RKO (cell line): ENCODE measurements at regions not wholly inside any gene's neighbourhood (a gene's known extent, or its start where the extent isn't known, plus 50 kb on each side); places are given as distances from the start of the nearest gene placed in this dataset.

Experiments
- DNase-seq: peaks from one replicate; pipeline ENCODE4 v3.0.0-alpha.2; 2016; ENCODE audit warnings: low spot score

DNA sequence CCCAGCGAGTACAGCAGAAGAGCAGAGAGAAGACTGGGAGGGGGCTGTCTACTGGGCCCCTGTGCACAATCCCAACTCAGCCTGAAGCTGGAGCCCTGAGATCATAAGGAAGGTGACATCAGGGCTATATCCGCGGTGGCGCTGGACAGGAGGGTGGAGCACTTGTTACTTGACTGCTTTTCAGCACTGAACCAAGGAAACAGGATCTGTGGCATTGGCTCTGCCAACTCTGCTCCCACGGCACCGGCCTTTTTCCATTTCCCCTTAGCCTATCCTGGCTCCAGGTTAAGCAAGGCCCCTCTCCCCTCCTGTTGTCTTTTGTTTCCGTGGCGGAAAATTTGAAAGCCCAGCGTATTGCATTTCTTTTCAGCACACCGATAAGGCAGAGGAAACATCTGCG, 125.0 kb upstream of the IRX3 start:
- DNase-seq = no peak

DNA sequence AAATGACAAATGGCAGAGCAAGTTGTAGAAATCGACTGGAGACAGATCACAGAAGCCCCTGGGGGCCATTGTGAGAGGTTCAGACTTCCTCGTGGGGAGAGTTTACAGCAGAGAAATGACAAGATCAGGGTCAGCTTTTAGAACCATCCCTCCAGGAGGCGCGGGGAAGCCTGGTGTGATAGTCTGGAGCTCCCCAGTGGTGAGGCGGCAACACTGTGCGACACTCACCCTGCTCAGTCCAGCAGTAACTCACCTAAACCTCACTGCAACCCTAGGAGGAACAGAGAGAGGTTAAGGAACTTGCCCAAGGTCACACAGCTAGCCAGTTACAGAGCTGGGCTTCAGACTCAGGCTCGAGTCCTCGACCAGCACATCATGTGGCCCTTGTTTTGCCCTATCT, 123.4 kb upstream of the IRX3 start:
- DNase-seq = no peak

DNA sequence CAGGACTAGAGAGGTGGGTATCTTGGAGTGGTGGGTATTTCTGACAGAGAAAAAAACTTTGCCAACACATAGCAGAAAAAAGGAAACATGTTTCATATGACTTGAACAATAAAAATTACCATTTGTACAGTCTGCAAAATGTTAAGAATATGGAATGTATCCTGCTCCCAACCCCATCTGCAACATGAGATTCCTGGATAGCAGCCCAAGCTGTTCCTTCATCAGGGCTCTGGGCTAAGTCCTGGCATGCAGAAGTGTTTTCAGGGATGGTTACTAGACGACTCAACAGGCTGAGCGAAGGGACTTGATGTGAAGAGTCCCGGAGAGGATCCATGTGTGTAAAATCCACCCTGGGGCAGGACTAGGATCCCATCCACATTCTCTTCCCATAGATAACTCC, 121.0 kb upstream of the IRX3 start:
- DNase-seq = no peak

DNA sequence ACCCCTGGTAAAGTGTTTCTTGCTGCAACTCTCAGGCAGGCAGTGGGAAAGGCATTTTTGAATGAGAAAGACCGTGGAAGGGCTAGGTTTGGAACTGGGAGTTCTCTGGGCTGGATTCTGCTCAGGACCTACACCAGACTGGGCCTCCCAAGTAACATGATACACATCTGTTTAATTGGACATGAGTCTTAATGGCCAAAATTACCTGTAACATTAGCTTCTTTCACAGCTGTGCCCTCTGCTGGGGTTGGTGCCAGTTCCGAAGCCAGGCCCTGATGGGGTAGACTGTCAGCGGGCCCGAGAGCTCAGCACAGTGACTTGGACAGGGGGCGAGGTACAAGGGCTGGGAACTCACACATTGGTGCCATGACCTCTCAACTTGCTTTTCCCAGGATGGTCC, 118.9 kb upstream of the IRX3 start:
- DNase-seq = no peak

DNA sequence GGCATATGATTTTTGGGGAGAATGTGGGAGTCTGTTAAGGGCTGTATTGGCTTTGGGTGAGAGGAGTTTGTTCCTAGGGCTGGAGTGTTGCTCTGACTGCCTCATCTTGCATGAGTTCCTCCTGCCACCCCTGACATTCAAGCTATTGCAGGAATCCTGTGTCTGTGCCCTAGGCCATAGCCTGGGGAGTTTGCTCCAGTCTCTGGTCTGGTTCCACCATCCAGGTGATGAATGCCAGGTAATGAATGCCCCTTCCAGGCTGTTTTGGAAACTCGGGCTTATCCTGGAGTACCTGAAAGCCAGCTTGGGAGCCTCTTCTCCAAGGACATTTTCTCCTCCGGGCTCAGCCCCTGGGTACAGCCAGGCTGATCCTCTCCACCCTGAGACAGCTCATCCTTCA, 117.0 kb upstream of the IRX3 start:
- DNase-seq = no peak

DNA sequence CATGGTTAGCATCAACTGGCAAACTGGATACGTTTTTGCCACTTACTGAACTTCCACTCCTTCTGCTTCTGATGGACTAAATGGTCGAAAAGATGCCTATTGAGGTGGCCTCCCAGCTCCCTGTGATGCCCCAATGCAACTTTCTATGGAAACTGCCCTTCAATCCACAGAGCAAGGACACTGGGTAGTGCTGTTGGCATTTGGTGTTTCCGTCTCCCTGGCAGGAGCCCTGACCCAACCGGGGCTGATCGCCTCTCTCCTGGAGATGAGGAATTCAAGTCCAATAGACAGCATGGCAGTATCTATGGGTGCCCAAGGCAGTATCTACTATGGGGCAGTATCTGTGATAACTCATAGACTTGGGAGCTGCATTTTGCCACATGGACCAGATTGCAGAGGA, 116.3 kb upstream of the IRX3 start:
- DNase-seq = no peak

DNA sequence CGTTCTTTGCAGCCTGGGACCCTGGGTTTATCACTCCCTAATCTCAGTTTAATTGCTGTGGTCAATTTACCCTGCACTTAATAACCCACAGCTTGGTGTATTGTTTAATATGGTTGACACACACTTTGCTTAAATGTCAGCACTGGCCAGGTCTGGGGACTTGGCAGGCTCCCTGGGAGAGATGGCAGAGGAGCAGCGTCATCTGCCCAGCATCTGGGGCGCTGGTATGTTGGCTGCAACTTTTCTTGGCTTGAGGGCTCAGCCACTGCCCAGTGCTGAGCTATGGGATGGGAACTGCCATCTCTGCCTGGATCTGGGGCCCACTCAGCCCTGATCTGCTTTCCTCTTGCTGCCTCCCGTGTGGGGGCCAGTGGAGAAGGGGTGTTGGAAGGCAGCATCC, 115.7 kb upstream of the IRX3 start:
- no peak for DNase-seq

DNA sequence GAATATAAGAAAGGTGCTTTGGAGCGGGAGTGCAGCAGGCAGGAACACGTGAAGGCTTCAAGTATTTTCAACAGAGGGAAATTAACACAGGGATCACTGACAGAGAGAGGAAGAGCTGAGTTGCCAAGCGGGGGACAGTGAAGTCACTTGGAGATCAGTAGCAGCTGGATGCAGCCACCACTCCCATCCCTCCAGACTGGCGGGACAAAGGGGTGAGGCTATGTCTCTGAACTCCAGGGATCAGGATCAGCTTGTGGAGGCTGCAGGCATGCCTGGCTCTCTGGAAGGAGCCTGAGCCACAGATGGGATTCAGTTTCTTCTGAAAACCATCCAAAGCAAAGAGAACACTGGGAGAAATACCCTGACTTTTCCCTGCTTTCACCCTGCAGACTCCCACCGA, 113.7 kb upstream of the IRX3 start:
- no peak for DNase-seq

DNA sequence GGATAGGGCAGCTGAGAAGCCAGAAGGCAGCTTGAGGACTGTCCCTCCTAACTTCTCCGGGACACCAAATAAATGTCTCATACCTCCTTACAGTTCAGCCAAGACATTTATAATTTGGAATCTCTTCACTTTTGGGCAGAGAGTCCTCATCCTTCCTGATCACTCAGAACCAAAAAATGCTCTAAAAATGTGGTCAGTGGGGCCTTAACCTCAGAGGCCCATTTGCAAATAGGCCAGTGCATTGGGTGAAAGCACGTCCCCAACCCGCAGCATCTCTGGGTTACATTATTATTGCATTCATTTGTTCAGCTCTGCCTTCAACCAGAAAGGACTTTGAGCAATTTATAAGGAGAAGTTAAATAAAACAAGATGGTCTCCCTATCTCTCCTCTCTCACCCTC, 112.4 kb upstream of the IRX3 start:
- DNase-seq = no peak

DNA sequence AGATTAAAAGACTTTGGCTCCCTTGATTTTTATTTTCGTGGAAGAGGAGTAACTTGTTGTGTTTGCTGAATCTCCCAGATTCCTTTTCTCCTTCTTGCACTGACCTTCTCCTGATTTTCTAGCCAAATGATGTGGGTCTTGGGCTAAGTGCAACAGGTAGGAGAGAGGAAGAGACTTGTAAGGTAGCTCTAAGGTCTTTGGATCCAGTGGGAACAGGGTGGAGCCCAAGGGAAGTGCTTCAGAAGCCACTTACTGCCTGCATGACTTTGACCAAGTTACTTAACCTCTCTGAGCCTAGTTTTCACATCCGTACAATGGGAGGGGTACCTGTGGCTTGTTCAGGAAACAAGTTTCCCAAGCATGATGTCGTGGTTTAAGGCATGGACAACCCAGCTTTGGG, 111.3 kb upstream of the IRX3 start:
- DNase-seq = no peak

DNA sequence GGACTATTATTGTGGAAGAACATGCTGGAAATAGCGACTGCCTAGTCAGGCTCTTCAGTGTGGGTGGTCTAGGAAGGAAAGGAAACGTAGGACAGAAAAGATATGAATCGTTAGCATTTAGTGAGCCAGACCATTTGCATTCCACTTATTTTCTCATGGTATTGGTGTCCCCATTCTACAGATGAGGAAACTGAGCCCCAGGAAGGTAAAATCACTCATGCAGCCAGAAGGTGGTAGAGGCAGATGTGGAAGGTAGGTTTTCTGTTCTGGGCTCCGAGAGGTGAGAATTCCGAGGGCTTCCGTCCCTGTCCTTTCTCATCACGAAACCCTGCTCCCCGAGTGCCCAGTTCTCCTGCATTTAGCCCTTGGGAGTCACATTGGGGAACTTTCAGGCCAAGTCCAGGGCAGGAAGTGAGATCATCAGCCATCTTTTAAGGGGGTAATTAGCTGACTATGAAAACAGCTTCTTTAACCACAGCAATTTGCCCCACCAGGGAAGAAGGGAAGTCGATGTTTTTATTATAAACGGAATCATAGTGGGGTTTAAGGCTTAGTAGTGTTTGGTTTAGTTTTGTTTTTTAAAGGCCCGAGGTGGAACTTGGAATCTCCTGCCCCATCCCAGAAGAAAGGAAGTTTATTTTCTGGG, 110.7 kb upstream of the IRX3 start:
- DNase-seq = no peak

DNA sequence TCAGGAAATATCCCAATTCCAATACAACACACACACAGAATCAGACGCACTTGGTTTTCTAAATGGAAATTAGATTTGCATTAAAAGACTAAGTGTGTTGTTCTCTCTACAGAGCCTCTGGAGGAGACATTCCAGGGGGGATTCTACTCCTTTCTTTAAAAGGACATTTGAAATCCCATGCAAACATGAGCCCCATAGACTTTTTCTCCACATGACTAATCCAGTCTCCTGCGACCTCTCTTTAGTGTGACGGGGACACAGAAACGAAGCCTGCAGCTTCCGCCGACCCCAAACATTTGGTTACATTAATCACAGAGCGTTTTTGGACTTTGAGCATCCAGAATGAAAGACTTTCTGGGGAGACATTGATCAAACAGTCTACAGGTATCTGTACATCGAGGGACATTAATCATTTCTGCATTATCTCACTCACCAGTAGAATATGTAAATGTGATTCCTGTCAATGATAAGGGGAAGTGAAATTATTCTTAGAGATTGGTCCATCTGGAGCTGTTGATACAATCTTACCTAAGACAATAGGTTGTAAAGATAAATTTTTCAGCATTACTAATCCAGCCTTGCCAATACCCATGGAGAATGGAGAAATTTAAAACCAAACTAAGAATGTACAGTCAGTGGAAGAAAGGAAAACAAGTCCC, 103.4 kb upstream of the IRX3 start:
- no peak for DNase-seq

DNA sequence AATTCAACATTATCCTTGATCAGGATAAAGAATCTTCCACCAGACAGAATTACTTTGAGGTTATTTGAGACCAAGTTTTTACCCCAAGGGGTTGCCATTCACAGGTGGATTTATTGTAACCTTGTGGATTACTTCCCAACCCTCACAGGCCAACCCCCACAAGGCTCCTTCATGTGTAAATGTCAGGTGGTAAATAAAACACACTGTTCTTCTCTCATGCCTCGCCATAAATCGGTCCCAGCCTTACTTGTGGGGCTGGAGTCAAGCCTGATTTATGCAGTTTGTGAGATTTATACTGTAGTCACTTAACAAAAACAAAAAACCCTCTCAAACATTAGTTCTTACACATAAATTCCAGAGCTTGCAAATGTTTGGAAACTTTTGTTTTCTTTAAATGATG, 98.6 kb upstream of the IRX3 start:
- DNase-seq = no peak

DNA sequence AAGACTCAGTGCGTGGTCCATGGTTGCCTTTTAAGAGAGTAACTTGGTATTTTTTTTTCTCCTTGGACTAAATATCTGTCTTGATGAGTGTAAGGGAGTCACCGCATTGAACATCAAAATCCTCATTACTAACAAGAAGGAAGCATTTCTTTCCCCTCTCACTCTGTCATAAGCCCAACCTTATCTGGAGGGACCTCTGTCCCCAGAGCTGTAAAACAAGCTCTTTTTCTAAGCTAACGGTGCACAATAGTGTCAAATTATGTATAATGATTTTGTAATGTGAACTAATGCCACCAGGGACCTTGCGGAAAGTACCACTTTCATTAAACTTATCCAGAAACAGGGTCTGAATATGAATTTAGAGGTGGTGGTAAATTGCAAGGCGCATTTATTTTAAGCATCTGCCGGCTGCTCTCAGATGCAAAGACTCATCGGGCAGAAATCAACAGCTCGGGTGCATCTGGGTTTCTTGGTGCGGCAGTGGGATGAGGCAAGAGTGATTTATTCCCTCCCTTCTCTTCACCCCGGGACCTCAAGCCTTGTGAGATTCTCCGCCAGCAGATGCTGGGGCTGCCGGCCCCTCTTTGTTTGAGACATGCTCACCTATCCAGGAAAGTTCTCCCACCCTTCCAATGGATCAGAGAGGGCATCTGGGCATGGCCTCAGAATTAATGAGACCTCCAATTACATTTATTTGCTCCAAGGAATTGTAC, 95.2 kb upstream of the IRX3 start:
- no peak for DNase-seq

DNA sequence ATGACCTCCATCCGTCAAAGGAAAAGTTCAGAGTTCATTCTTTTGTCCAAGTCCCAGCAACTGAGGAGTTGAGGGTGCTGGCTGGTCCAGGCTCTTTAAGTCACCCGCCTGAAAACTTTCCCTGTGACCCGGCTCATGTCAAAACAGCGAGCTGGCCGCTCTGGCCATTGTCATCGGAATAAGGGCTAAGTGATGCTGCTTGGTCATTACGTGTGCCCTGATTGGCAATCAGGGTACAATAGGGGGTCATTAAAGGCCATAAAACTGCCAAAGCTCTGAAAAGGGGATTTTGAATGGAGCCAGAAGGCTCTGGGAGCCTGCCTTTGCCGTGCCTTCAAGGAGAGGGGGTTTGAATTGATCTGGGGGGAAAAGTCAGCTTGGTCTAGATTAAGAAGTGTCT, 88.5 kb upstream of the IRX3 start:
- no peak for DNase-seq

DNA sequence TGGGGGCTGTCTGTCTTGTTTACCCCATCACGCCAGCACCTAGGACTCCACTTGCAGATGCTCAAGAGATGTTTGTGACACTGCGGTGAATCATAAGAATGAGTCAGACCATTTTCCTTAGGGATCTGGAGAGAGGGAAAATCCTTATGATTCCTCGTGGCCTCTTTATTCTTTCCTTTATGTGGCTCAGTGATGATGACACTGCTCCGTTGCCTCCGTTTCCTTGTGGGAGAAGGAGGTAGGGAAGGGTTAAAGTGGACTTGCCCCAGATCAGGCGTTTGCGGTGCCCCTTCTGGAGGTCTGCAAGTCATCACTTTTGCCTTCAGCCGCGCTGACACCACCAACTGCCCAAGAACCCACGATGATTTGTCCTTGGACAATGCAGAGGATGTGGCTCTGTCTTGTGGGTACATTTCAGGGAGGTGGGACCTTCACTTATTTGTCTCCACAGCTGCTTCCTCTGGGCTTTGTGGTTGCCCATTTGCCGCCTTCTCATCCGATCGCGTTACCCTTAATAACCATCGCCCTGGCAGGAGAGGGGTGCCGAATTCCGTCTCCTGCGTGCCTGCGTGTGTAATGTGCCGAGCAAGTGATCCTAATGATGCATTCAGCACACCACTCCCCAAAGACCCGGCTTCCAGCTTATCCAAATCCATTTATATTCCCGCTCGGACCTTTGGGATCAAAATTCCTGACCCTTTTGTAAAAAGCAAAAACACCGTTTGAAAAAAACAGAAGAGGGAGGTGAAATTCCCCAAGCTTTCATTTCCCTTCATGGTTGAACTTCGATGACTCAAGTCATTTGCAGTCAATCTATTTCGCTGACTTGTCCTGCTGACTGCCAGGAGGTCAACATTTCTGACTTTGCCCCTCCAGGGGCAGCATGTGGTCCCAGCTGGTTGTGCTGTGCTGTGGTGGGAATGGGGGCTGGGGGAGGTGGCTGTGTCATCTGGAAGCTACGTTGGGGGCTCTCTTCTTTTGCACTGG, 87.2 kb upstream of the IRX3 start:
- DNase-seq = peak; percentile 63

DNA sequence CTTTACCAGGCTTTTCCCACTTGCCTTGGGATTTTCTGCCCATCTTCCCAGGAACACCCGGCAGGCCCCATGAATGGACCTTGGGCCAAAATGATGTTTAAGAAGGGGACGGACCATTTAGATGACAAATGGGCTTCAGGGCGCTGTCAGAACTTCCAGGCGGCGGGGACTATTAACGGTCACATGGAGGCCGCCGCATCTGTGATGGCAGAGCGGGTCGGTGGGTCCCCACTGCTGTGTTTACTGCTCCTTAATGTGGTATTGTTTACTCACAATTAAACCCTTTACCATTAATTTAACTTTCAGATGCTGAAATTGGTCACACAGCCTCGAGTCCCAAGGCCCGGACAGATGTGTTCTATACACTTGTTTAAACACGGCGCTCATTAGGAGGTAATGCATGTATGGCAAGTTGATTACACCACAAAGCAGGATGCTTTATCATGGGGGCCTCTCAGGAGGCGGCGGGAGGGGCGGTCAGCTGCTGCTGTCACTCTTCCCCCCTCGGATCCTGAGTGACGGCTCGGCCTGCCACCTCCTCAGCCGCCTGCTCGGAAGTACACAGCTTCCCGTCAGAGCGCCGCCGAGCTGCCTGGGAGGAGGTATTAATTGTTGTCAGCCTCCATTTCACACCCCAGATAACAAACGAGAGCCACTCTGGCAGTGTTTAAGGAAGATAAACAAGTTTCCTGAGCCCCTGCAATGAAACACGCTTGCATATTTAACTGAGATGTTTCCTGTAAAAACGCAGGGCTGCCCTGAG, 83.9 kb upstream of the IRX3 start:
- DNase-seq = no peak

DNA sequence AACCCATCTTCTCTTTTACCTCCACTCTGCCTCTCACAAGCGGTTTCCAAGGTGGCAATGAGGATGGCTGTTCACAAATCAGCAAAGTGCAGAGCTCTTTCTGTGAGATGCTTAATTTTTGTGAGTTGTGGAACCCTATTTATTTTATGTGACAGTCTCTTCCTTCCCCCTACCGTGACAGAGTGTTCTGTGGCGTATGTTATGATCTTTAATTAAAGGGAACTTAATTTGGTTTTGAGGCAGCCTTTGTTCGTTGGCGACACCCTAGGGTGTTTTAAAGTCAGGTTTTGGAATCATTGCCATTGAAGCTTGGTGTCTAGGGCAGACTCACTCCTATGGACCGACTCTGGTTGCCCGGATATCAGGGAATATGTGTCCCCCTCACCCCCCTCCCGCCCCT, 83.3 kb upstream of the IRX3 start:
- DNase-seq = no peak

DNA sequence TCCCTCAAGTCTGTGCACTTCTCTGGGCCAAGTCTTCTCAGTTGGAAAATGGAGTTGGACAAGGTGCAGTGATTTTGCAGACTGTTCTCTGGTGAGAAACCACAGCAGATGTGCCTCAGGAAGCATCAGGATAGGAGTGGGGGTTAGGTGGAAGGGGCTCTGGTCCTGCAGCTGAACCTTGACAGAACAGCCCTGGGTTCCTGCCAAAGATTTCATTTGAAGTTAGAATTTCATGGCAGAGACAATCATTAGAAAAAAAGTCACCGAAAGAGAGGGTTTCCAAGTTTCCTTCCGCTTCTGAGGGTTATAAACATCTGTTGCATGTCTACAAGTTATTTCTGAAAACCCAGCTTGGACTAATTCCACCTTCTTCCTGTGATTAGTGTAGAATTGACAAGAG, 80.4 kb upstream of the IRX3 start:
- DNase-seq = no peak

DNA sequence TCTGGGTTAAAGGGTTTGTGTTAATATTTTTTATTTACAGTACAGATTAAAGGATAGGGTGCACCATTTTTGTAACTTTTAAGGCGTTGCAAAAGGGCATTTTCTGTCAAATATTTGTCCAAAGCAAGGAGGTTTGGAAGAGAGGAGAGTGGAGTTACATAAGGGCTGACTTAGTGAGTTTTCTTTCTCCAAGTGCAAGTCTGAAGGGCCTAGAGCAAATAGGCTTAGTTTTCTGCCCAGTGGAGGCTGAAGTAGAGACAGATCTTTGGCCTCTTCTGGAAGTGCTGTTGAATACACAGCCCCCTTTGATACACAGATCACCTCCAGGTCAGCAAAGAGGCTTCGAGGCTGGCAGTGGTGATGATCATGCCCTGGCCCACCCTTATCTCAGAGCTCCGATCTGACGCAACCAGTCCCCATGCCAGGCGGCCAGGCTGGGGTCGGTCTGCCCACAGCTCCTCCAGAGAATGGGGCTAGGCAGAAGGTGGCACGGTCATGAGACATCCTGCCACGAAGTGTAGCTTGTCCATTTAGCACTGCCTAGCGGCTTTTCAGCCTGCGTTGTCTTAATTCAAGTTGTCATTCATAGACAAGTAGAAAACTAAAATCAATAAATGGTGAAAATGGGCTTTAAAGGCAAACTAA, 79.5 kb upstream of the IRX3 start:
- DNase-seq = no peak

DNA sequence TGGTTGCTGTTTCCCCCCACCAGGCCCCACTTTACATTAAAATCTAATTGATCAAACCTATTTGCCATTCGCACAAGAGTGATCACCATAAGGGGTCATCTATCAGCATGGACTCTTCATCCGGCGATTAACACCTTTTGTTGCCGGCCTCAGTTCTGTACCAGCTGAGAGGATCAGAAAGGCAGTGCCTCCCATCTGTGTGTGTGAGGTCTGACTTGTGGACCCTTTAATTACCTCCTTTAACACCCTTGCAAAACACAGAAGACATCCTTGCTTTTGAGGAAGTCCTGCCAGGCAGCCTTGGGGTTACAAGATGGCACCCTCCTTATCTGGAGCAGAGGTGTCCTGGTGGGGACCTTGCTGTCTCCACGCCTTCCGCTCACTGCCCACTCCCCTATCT, 77.2 kb upstream of the IRX3 start:
- DNase-seq = no peak
